KMS-11 (cell line): ENCODE measurements at regions not wholly inside any gene's neighbourhood (a gene's known extent, or its start where the extent isn't known, plus 50 kb on each side); places are given as distances from the start of the nearest gene placed in this dataset.

ENCODE experiments used
- H2AFZ ChIP-seq: fragments of 200-600 bp; sonication (generic); 2 replicates; pipeline ENCODE4 v1.6.1; 2016; ENCODE audit warnings: antibody characterized with exemption, mixed run types, low read depth
- H3K27ac ChIP-seq: fragments of 200-600 bp; sonication (generic); 2 replicates; pipeline ENCODE4 v1.6.1; 2016; ENCODE audit warnings: mild to moderate bottlenecking, mixed run types
- H3K27me3 ChIP-seq: fragments of 200-600 bp; sonication (generic); 2 replicates; pipeline ENCODE4 v1.6.1; 2017; ENCODE audit warnings: mild to moderate bottlenecking, low read depth, mixed run types, moderate library complexity; ENCODE audit not compliant: insufficient read depth
- H3K36me3 ChIP-seq: fragments of 200-600 bp; sonication (generic); 2 replicates; pipeline ENCODE4 v1.6.1; 2017; ENCODE audit warnings: mild to moderate bottlenecking, mixed run types; ENCODE audit not compliant: insufficient read depth
- H3K4me1 ChIP-seq: fragments of 200-600 bp; sonication (generic); 2 replicates; pipeline ENCODE4 v1.6.1; 2016; ENCODE audit warnings: mild to moderate bottlenecking, low read depth, mixed run types; ENCODE audit not compliant: poor library complexity, severe bottlenecking
- H3K4me2 ChIP-seq: fragments of 200-600 bp; sonication (generic); 2 replicates; pipeline ENCODE4 v1.7.0; 2016; ENCODE audit warnings: mild to moderate bottlenecking, mixed run types
- H3K4me3 ChIP-seq: fragments of 200-600 bp; sonication (generic); IDR thresholded peaks from 2 replicates; pipeline ENCODE4 v1.6.1; 2017; ENCODE audit warnings: low read depth, low read length, mixed read lengths; ENCODE audit not compliant: insufficient read depth
- H3K79me2 ChIP-seq: fragments of 200-600 bp; sonication (generic); 2 replicates; pipeline ENCODE4 v1.6.1; 2016; ENCODE audit warnings: low read depth, mixed run types; ENCODE audit not compliant: insufficient read depth
- H3K9ac ChIP-seq: fragments of 200-600 bp; sonication (generic); 2 replicates; pipeline ENCODE4 v1.6.1; 2016; ENCODE audit warnings: mild to moderate bottlenecking, mixed run types
- H4K20me1 ChIP-seq: fragments of 200-600 bp; sonication (generic); 2 replicates; pipeline ENCODE4 v1.6.1; 2016; ENCODE audit warnings: mild to moderate bottlenecking, mixed run types; ENCODE audit not compliant: insufficient read depth
- TF ChIP-seq, protein P1 (sequence below): fragments of 200-600 bp; sonication (generic); conservative IDR thresholded peaks from 2 replicates; pipeline ENCODE4 v1.6.1; 2017; ENCODE audit warnings: low read depth, mild to moderate bottlenecking, antibody characterized with exemption, low read length, moderate library complexity, mixed read lengths

GRCh38 chr15:69530991-69531664 is 78.5 kb downstream of the RPLP1 start:
- Histone ChIP-seq H3K4me3 (no peak overlapping the region), H2AFZ (no peak overlapping the region), H3K4me2 (no peak overlapping the region), H3K36me3 (no peaks in the 10 kb centered on the region), H3K4me1 (no peaks in the 10 kb centered on the region), H4K20me1 (no peaks in the 10 kb centered on the region), H3K79me2 (no peaks in the 10 kb centered on the region), H3K27me3 (no peaks in the 10 kb centered on the region), H3K9ac (no peak overlapping the region), H3K27ac (no peak overlapping the region)
- TF ChIP-seq, protein P1, sequence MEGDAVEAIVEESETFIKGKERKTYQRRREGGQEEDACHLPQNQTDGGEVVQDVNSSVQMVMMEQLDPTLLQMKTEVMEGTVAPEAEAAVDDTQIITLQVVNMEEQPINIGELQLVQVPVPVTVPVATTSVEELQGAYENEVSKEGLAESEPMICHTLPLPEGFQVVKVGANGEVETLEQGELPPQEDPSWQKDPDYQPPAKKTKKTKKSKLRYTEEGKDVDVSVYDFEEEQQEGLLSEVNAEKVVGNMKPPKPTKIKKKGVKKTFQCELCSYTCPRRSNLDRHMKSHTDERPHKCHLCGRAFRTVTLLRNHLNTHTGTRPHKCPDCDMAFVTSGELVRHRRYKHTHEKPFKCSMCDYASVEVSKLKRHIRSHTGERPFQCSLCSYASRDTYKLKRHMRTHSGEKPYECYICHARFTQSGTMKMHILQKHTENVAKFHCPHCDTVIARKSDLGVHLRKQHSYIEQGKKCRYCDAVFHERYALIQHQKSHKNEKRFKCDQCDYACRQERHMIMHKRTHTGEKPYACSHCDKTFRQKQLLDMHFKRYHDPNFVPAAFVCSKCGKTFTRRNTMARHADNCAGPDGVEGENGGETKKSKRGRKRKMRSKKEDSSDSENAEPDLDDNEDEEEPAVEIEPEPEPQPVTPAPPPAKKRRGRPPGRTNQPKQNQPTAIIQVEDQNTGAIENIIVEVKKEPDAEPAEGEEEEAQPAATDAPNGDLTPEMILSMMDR: no peak

GRCh38 chr15:69531665-69532027 is 79.0 kb downstream of the RPLP1 start:
- no peak overlapping the region for H3K4me3 ChIP-seq
- TF ChIP-seq, protein P1: no peak
- H3K4me2 ChIP-seq: no peak overlapping the region
- no peak overlapping the region for H3K9ac ChIP-seq
- no peaks in the 10 kb centered on the region for H3K4me1 ChIP-seq
- no peak overlapping the region for H3K27ac ChIP-seq
- no peaks in the 10 kb centered on the region for H3K79me2 ChIP-seq
- H4K20me1 ChIP-seq: no peaks in the 10 kb centered on the region
- no peak overlapping the region for H2AFZ ChIP-seq
- H3K36me3 ChIP-seq: no peaks in the 10 kb centered on the region
- H3K27me3 ChIP-seq: no peaks in the 10 kb centered on the region

DNA sequence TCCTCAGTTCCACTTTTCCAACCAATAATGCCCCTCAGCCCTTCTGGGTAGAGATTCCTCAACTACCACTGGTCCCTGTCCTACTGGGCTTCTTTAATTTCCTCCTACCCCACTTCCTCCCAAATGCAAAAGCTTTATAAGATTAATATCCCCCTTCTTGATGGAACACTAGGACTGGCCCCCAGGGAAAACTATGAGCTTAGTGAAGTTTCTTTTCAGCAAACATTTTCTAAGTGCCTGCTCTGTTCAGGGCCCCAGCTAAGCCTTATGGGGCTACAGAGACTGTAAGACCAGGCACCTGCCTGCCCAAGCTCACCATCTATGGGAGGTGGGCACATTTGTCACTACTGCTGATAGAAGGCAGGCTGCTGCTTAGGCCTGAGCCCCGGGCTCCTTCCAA is 79.4 kb downstream of the RPLP1 start:
- H4K20me1 ChIP-seq: no peaks in the 10 kb centered on the region
- H3K27me3 ChIP-seq: no peaks in the 10 kb centered on the region
- no peak overlapping the region for H3K4me2 ChIP-seq
- TF ChIP-seq, protein P1: no peak
- no peak overlapping the region for H2AFZ ChIP-seq
- H3K4me3 ChIP-seq: no peak overlapping the region
- H3K79me2 ChIP-seq: no peaks in the 10 kb centered on the region
- no peaks in the 10 kb centered on the region for H3K4me1 ChIP-seq
- H3K27ac ChIP-seq: no peak overlapping the region
- no peaks in the 10 kb centered on the region for H3K36me3 ChIP-seq
- no peak overlapping the region for H3K9ac ChIP-seq

DNA sequence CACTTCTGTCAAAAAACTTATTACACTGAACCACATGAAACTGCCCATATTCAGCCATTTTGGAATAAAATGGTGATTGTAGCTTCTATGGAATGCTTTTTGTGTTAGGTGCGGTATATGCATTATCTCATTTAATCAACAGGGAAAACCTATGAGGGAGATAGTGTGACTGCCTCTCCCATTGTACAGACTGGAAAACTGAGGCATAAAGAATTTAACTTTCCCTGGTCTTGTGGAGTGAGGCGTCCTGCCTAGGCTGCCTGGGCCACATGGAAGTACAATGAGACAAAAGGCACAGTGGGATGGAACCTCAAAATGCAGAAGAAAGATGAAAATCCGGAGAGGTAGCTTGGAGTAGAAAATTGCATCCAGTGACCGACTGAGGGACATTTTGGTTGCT is 80.2 kb downstream of the RPLP1 start:
- TF ChIP-seq, protein P1: no peak
- H3K79me2 ChIP-seq: no peaks in the 10 kb centered on the region
- no peaks in the 10 kb centered on the region for H3K27me3 ChIP-seq
- H2AFZ ChIP-seq: no peak overlapping the region
- no peaks in the 10 kb centered on the region for H3K4me1 ChIP-seq
- no peak overlapping the region for H3K9ac ChIP-seq
- H3K36me3 ChIP-seq: no peaks in the 10 kb centered on the region
- H3K4me2 ChIP-seq: no peak overlapping the region
- no peak overlapping the region for H3K4me3 ChIP-seq
- no peaks in the 10 kb centered on the region for H4K20me1 ChIP-seq
- no peak overlapping the region for H3K27ac ChIP-seq
